Tongue (tissue), 1 donor: ENCODE measurements at regions not wholly inside any gene's neighbourhood (a gene's known extent, or its start where the extent isn't known, plus 50 kb on each side); places are given as distances from the start of the nearest gene placed in this dataset.
A peak's percentile ranks its signal among the peaks of the same experiment; 100 is the strongest.

Experiments
- DNase-seq: peaks from one replicate; pipeline ENCODE4 v3.0.0-alpha.2; 2015

DNA sequence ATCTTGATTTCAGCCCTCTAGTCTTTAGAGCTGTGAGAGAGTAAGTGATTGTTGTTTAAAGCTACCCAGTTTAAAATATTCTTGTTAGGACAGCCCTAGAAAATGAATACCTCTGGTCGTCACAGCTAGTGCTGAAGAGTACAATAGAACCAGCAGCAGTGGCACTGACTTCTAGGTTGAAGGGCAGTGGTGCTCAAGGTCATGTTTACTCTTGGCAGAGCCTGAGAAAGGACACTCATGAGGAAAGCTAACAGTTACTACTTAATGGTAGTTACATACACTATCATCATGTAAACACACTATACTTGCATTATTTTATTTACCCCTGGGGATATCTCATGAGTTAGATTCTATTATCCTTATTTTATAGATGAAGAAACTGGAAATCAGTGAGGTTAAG, 323.0 kb downstream of the SH2D4B start:
- no peak for DNase-seq

DNA sequence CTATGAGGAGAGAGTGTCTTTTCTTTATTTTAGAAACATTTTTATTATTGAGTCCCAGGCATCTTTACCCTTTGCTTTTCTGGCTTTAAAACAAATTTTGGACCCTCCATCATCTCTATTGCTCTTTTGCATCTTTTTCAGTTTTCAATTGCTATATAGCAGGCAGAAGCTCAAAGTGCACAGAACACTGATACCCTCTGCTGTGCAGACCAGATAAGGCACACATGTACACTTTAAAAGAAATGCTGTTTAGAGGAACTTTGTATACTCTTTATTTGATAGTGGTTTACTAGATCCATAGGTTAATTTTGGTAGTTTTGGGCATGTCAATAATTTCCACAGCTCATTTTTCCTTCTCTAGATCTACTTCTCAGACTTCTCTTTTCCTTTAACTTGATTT, 324.2 kb downstream of the SH2D4B start:
- DNase-seq, result peak; percentile 1

DNA sequence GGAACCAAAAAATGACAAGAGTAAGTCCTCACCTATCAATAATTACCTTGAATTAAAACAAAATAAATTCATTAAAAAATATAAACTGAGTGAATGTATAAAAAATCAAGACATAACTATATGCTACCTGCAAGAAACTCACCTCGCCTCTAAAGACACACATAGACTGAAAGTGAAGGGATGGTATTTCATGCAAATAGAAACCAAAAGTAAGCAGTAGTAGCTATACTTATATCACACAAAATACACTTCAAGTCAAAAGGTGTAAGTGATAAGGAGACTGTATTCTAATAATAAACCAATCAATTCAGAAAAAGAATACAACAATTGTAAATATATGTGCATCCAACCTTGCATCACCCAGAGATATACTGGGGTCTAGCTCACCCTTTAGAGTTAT, 332.6 kb downstream of the SH2D4B start:
- DNase-seq, result no peak

DNA sequence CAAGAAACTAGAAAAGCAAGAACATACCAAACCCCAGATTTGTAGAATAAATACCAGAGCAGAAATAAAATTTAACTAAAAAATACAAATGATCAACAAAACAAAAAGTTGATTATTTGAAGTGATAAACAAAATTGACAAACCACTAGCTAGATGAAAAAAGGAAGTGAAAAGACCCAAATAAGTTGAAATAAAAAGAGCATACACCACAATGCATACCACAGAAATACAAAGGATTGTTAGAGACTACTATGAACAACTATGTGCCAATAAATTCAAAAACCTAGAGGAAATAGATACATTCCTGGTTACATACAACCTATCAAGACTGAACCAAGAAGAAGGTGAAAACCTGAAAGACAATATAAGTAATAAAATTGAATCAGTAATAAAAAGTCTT, 333.4 kb downstream of the SH2D4B start:
- DNase-seq, result no peak

DNA sequence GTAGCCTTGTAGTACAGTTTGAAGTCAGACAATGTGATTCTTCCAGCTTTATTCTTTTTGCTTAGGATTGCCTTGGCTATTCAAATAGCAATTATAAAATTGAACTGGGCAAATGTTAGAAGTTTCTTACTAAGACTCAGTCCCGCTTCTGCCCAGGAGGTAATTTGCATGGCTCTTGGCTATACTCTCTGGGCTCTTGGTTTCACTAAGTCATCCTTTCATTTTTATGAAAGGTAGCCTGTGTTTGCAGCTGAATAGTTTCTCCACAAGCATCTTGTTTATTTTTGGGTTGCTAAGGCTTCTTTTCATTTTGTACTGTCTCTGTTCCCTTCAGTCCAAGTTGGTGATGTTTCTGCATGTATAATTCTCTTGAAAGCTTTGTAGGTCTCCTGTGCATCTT, 340.6 kb downstream of the SH2D4B start:
- DNase-seq, result no peak

DNA sequence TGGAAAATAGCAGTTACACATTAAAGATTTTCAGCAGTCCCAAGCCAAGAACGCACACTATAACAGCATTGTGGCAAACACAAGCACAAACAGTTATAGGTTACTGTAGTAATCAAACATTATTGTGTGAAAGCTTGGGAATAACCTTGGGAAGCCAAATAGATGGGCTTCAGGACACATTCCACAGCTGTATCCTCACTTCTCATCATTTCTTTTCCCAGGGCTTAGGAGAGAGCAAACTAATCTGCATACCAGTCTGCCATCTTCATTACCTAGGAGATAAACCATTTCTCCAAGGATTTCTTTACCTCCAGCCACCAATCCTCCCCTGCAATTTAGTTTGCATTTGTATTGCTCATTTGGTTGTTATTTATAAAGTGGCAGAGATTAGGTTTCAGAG, 352.4 kb downstream of the SH2D4B start:
- DNase-seq, result no peak

DNA sequence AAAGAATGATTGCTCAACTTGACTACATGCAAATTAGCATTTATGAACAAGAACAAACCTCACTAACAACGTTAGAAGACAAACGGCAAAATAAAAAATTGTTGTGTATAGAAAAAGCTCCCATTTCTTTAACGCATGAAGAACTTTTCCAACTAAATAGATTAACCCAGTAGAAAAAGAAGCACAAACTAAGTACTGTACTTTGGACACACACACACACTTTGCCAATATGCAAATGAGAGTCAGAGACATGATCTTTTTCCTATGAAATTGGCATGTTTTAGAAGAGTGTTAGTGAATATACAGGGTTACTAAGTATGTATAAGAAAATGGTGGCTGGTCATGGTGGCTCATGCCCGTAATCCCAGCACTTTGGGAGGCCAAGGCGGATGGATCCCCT, 355.6 kb downstream of the SH2D4B start:
- no peak for DNase-seq

DNA sequence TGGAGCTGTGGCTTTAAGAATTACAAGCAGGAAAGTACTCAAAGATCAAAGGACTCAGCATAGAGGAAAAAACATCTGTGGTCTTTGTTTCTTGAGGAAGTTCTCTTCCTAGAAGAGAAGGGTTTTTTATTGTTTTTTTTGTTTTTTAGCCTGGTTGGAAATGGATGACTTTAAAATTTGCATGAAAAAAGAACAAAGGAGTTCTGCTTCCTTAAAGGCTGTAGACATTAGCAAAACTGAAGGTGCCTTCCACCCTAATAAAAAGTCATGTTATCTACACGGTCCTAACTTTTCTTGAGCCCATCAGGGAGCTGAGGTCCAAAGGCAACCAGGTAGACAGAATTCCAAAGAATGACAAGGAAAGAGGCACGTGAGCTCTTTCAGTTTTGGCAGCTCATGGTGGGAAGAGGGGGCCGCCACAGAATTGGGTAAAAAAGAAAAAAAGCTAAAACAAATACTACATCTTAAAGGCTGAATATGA, 356.6 kb downstream of the SH2D4B start:
- no peak for DNase-seq

DNA sequence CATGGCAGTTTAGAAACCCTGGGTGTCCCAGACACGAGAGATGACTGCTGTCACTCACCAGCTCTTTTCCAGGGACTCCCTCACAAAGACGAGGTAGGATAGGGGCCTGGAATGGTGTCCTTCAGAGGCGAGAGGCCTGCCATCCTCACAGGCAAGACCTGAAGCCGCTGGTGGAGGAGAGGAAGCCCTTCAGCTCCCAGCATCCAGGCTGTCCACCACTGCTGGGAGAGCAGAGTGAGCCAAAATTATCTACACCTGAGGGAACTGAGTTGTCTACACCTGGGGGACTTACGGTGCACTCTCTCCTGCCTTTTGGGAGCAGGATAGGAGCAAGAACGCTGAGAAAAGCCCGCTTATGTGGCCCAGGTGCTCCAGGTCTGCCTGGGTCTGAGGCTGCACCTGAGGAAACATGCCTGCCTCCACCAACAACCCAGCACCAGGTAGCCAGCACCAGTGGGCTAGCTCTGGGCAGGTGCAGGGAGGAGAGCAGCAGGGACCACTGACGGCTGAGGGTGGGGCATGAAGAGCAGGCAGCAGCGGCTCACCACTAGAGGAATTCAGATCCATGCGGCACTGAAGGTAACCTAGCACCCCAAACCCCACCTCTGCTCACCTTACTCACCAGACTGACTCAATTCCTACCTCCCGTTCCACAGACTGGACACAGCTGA, 357.2 kb downstream of the SH2D4B start:
- DNase-seq, result no peak

DNA sequence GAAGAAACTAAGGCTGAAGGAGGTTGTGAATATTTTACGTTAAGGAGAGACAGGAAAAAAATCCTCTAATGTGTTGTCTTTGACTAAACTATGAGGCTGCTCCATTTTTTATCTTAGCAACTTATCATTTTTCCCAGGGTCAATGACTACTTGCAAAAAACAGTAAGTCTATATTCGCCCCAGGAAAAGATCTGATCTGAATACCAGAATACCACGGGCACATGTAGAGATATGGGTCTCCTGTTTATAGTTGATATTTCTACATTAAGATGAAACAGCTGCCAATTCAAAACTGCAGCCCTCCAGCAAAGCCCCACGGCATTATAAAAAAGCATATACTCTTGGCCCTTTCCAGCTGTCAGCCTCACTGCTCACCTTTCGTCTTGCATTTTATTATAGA, 358.4 kb downstream of the SH2D4B start:
- no peak for DNase-seq

DNA sequence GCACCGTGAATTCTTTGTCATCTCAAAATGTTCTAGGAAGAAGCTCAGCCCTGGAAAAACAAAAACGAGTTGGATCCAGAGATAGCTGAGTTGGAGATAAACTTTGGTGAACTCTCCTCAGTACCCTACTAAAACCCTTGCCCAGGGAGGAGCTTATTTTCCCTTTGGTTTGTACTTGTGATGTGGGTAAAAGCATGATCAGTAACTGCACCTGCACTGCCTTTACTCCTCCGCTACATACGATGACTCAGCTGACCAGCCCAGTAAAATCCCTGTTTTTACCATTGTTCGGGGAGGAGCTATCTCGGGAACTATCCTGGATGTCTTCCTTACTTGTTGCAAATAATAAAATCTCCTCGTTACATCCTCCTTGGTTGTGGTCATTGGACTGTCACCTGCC, 359.3 kb downstream of the SH2D4B start:
- DNase-seq, result no peak

DNA sequence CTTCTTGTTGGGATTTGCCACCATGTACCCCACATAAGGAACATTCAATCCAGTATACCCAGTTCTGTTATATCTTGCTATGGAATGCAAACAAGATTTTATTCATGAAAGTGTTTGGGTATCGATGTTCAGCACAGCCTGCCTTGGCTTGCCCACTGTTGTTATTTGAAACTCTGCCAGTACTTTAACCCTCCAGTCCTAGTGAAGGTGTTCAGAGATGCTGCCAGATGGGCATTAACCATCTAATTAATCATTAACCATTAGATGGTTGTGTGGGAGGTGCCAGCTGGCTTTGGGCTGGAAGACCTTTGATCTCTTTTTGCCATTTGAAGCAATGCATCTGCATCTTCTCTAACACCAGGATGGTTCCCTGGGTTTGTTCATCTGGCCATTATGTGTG, 363.0 kb downstream of the SH2D4B start:
- no peak for DNase-seq

DNA sequence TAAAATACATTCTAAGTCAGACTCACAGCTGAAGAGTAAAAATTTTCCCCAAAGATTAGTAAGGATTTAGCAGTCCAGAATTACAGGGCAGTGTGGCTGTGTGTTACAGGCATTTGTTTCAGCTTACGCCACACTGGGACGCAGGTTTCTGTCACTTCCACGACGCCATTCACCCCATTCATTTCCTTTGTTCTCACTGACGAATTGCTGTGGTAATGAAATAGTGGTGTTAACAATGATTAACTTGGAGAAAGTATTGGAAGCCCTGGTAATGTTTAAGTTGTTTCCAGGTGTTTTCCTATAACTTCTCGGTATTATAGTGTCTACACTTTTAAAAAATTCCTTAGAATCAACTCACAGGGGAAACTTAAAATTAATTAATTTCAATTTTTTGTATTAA, 370.9 kb downstream of the SH2D4B start:
- no peak for DNase-seq

DNA sequence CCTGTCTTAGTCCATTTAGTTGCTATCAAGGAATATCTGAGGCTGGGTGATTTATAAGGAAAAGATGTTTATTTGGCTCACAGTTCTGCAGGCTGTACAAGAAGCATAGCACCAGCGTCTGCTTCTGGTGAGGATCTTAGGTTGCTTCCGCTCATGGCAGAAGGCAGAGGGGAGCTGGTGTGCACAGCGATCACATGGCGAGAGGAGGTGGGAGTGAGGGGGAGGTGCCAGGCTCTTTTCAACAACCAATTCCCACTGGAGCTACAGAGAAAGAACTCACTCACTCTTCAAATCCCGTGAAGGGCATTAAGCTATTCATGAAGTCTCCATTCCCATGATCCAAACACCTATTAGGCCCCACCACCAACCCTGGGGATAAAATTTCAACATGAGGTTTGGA, 371.6 kb downstream of the SH2D4B start:
- DNase-seq, result no peak

DNA sequence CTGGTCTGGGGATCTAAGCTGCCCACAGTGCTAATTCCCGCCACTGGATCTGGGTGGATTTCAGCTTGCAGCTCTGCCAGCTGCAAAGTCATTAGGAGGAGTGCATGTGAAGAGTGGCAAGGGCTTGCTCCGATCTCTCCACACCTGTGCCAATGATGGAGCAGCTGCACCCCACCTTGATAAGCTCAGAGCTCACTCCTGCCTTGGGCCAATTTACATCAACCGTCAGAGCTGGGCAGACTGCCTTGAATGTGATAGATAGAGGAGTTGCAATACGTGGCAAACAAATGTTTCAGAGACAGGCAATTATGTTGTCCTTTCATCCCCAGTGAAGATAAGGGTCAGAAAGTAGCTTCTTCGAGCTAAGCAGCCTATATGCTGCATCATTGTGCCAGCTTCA, 379.9 kb downstream of the SH2D4B start:
- DNase-seq, result no peak

DNA sequence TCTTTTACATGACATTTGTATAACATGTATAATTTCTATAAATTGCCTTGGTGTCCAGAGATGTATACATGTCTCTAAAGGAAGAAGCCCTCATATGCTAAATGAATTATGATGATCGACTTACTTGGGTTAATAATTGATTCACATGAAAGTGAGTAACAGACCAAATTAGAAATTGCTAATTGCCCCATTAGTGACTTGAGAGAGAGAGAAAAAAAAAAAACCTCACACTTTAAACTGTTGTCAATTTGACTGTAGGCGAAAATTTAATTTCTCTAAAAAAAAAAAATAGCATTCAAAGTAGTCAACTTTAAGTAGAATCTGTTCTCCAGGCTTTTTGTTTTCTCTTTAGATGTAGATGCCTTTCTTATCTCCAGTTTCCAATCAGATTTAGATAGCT, 383.3 kb downstream of the SH2D4B start:
- no peak for DNase-seq

DNA sequence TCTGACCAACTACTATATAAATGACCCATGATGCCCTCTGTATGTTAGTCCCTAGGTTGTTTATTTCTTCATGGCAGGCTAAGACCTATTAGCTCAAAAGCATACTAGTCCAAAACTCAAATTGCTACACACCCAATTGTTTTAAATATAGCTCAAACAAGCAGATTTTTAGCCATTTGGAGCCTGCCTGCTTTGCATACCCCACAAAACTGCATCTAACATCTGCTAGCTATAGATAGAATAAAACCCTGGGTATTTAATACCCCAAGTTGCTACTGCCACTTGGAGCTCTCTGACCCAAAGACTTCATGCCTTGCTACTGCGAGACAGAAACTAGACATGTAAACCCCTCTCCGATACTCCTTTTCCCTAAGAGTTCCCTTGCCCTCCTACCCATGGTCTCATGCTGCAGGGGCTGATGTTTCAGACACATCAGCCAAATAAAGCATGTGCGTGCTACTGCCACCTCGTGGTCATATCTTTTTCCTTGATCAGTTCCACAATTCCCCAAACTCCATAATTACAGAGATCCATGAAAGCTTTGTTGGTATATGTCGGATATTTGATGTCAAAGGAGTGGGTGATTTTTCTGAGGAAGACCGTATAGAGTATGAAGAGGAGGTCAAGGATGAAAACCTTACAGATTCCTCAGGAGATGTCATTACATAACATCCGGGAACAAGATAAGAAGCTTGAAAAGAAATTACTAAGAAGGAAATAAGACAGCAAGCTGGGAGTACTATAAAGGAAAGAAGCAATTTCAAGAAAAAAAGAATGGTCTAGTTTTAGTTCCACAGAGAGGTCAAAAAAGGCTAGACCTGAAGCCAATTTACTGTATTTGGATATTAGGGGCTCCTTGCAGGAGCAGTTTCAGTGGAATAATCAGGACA, 386.6 kb downstream of the SH2D4B start:
- peak; percentile 70 for DNase-seq

DNA sequence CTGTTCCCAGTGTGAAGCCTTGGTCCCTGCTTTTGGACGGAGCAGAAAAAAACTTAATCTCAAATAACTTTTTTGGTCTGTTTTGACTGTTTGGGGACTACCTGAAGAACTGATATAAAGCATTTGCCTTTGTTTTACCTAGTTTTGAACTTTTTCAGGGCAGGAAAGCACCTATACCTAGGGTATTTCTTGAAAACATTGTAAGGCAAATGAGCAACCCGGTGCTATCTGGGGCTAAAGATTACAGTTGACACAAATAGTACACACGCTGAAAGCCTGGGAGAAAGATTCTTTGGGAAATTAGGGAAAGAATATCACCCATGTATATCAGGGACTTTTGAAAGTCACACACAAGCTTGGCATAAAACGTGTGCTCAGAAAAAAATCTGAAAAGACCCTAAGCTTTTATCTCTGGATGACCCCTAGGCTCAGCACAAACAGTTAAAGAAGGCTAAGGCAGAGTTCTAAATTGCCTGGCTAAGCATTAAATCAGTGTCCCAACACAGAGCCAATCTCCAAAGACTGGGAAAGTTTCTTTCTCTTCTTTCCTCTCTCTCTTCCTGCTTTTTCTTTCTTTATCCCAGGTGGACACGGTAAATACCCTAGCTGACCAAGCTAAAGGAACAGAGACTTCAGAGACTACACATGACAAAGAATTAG, 389.8 kb downstream of the SH2D4B start:
- no peak for DNase-seq

DNA sequence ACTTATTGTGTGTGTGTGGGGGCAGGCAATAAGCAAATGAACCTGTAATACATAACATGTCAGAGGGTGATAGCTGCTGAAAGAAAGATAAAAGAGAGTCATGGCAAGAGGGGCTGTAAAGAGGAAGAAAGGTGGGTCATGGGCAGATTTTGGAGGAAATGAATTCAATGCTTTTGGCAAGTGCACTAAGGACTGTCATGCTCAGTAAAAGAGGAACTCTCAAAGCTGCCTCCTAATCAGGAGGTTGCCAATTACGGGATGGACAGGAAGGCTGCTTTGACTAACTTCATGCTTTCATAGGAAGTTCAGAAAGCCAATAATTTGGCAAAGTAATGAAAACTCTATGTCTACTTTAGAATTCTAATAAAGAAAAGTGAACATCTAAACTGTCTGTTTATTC, 401.2 kb downstream of the SH2D4B start:
- DNase-seq, result no peak

DNA sequence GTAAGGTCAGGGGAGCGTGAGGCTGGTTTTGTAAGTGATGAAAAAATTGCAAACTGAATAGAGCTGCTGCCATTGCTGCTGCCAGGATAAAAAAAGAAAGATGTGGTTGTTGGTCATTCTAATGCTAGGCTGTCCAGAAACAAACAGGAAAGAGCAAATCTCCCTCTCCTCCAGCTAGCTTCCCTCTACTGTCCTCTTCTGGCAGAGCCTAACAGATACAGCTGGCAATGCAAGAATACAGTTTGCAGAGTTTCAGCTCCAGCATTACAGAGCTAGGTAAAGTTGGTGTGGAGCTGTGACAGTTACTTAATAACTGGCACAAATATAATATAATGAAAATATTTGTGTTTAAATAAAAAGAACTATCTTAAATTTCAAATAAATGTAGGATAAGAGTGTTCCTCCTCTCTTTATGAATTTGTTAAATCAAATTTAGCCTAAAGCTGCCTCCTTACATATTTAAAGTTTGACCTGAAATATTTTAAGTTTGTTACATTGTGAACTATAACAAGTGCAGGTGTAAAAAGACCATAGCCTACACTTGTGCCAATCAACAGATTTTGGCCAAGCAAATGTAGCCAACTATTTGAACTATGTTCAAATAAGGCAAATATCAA, 407.7 kb downstream of the SH2D4B start:
- DNase-seq, result peak; percentile 44

DNA sequence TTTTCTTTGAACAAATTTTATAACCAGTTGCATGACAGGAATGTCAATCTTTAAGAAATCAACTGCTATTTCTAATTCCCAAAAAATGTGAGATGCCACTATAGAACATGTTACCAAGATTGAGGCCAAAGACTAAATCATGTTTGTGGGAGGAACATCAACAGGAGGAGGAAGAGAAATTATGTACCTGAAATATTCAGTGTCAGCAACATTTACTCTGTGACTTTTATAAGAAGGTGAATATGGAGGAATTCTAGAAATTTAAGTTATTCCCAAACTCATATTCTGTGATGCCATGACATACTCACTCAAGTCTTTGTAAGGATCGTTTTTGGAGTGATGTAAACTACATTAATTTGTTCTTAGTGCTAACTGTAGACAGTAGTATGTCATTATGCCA, 408.4 kb downstream of the SH2D4B start:
- DNase-seq, result no peak

DNA sequence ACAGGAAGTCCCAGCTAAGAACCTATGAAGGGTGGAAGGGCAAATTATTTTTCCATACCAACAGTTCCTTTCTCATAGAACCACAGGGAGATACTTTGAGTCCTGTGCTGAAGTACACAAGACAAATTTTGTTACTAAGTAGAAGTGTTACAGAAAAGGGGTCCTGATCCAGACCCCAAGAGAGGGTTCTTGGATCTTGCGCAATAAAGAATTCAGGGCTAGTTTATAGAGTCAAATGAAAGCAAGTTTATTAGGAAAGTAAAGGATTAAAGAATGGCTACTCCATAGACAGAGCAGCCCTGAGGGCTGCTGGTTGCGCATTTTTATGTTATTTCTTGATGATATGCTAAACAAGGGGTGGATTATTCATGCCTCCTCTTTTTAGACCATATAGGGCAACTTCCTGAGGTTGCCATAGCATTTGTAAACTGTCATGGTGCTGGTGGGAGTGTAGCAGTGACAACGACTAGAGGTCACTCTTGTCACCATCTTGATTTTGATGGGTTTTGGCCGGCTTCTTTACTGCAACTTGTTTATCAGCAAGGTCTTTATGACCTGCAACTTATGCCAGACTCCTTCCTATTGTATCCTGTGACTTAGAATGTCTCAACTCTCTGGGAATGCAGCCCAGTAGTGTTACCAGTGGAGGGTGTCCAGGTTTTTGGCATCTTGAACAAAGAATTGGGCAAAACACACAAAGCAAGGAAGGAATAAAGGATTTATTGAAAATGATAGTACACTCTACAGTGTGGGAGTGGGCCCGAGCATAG, 409.4 kb downstream of the SH2D4B start:
- DNase-seq, result no peak
